H9 (cell line): ENCODE measurements at regions not wholly inside any gene's neighbourhood (a gene's known extent, or its start where the extent isn't known, plus 50 kb on each side); places are given as distances from the start of the nearest gene placed in this dataset.

Experiments
- DNase-seq: peaks from one replicate; pipeline ENCODE4 v3.0.0-alpha.2; 2017
- H2AFZ ChIP-seq: one replicate; pipeline ENCODE4 v1.6.1; 2013; ENCODE audit warnings: mild to moderate bottlenecking, low read length, control low read depth, moderate library complexity
- H2AK5ac ChIP-seq: 2 replicates; pipeline ENCODE4 v1.6.1; 2013; ENCODE audit warnings: low read length, control low read depth, mixed read lengths; ENCODE audit not compliant: insufficient read length
- H2BK120ac ChIP-seq: one replicate; pipeline ENCODE4 v1.6.1; 2013; ENCODE audit warnings: low read depth, mild to moderate bottlenecking, low read length, control low read depth, inconsistent platforms; ENCODE audit not compliant: poor library complexity, severe bottlenecking
- H2BK12ac ChIP-seq: 2 replicates; pipeline ENCODE4 v1.6.1; 2013; ENCODE audit warnings: low read length, control low read depth, mixed read lengths, low read depth; ENCODE audit not compliant: insufficient read length
- H2BK15ac ChIP-seq: 2 replicates; pipeline ENCODE4 v1.6.1; 2013; ENCODE audit warnings: low read depth, low read length, control low read depth
- H2BK20ac ChIP-seq: one replicate; pipeline ENCODE4 v1.6.1; 2013; ENCODE audit warnings: low read depth, mild to moderate bottlenecking, low read length, control low read depth, inconsistent platforms; ENCODE audit not compliant: poor library complexity, severe bottlenecking
- H2BK5ac ChIP-seq: 2 replicates; pipeline ENCODE4 v1.6.1; 2013; ENCODE audit warnings: low read length, control low read depth, mixed read lengths; ENCODE audit not compliant: insufficient read length
- H3K14ac ChIP-seq: 2 replicates; pipeline ENCODE4 v1.6.1; 2013; ENCODE audit warnings: low read length, control low read depth; ENCODE audit not compliant: insufficient read depth
- H3K18ac ChIP-seq: 2 replicates; pipeline ENCODE4 v1.6.1; 2013; ENCODE audit warnings: low read depth, mild to moderate bottlenecking, mixed read lengths, low read length, control low read depth; ENCODE audit not compliant: insufficient read length
- H3K23ac ChIP-seq: 2 replicates; pipeline ENCODE4 v1.6.1; 2013; ENCODE audit warnings: low read length, control low read depth, mixed read lengths, low read depth; ENCODE audit not compliant: insufficient read length
- H3K23me2 ChIP-seq: 2 replicates; pipeline ENCODE4 v1.6.1; 2013; ENCODE audit warnings: low read depth, mild to moderate bottlenecking, mixed read lengths, low read length, control low read depth; ENCODE audit not compliant: insufficient read length, poor library complexity, severe bottlenecking
- H3K27ac ChIP-seq: 2 replicates; pipeline ENCODE4 v1.5.1; 2013; ENCODE audit warnings: low read length, control low read depth, mixed read lengths, low read depth; ENCODE audit not compliant: insufficient read length
- H3K27me3 ChIP-seq: 2 replicates; pipeline ENCODE4 v1.6.1; 2013; ENCODE audit warnings: low read length, control low read depth, inconsistent platforms; ENCODE audit not compliant: insufficient read depth
- H3K4ac ChIP-seq: 2 replicates; pipeline ENCODE4 v1.6.1; 2013; ENCODE audit warnings: low read depth, mild to moderate bottlenecking, control low read depth, inconsistent platforms, low read length, moderate library complexity
- H3K4me1 ChIP-seq: 2 replicates; pipeline ENCODE4 v1.6.1; 2013; ENCODE audit warnings: low read length, control low read depth, inconsistent platforms; ENCODE audit not compliant: insufficient read depth
- H3K4me2 ChIP-seq: 2 replicates; pipeline ENCODE4 v1.6.1; 2013; ENCODE audit warnings: low read length, control low read depth, mixed read lengths; ENCODE audit not compliant: insufficient read length, insufficient read depth
- H3K56ac ChIP-seq: 2 replicates; pipeline ENCODE4 v1.6.1; 2013; ENCODE audit warnings: low read depth, mild to moderate bottlenecking, mixed read lengths, low read length, control low read depth; ENCODE audit not compliant: insufficient read length
- H3K79me1 ChIP-seq: 2 replicates; pipeline ENCODE4 v1.6.1; 2013; ENCODE audit warnings: low read depth, mild to moderate bottlenecking, moderate library complexity, low read length, control low read depth, inconsistent platforms; ENCODE audit not compliant: insufficient read depth, poor library complexity, severe bottlenecking
- H3K79me2 ChIP-seq: 2 replicates; pipeline ENCODE4 v1.6.1; 2013; ENCODE audit warnings: low read length, control low read depth, inconsistent platforms; ENCODE audit not compliant: insufficient read depth
- H3K9ac ChIP-seq: 2 replicates; pipeline ENCODE4 v1.6.1; 2013; ENCODE audit warnings: low read length, control low read depth, mixed read lengths; ENCODE audit not compliant: insufficient read length; ENCODE audit errors: extremely low read depth
- H3K9me3 ChIP-seq: one replicate; pipeline ENCODE4 v1.6.1; 2013; ENCODE audit warnings: low read depth, low read length, inconsistent platforms; ENCODE audit not compliant: control insufficient read depth
- H3T11ph ChIP-seq: one replicate; pipeline ENCODE4 v1.6.1; 2013; ENCODE audit warnings: mild to moderate bottlenecking, low read length, control low read depth, inconsistent platforms
- H4K20me1 ChIP-seq: one replicate; pipeline ENCODE4 v1.6.1; 2013; ENCODE audit not compliant: control insufficient read depth, insufficient read length, insufficient read depth
- H4K5ac ChIP-seq: 2 replicates; pipeline ENCODE4 v1.6.1; 2013; ENCODE audit warnings: low read depth, mild to moderate bottlenecking, mixed read lengths, low read length, control low read depth; ENCODE audit not compliant: insufficient read length
- H4K8ac ChIP-seq: replicated peaks from 2 replicates; pipeline ENCODE4 v1.6.1; 2013; ENCODE audit warnings: low read length, control low read depth, mixed read lengths, low read depth; ENCODE audit not compliant: insufficient read length
- H4K91ac ChIP-seq: 2 replicates; pipeline ENCODE4 v1.6.1; 2013; ENCODE audit warnings: low read depth, mild to moderate bottlenecking, moderate library complexity, mixed read lengths, low read length, control low read depth; ENCODE audit not compliant: insufficient read length
- H3K27ac Mint-ChIP-seq, 3 experiments: 2 replicates in 2 of 3; 3 replicates in 1 of 3; pipeline ENCODE4 v1.8.0; 2020 to 2021; ENCODE audit warnings: mixed read lengths in 3 of 3, mild to moderate bottlenecking in 1 of 3, moderate library complexity in 1 of 3
- H3K27me3 Mint-ChIP-seq: 2 replicates; pipeline ENCODE4 v1.8.0; 2021; ENCODE audit warnings: low read depth, mild to moderate bottlenecking, moderate library complexity, mixed read lengths
- H3K36me3 Mint-ChIP-seq, 3 experiments: 2 replicates in 2 of 3; 3 replicates in 1 of 3; pipeline ENCODE4 v1.8.0; 2020 to 2021; ENCODE audit warnings: low read depth in 3 of 3, mixed read lengths in 3 of 3; ENCODE audit not compliant: insufficient read depth in 1 of 3
- H3K4me1 Mint-ChIP-seq, 2 experiments: 2 replicates each; pipeline ENCODE4 v1.8.0; 2020; ENCODE audit warnings: mixed read lengths in 2 of 2
- H3K4me3 Mint-ChIP-seq, 2 experiments: 2 replicates in 1 of 2; 3 replicates in 1 of 2; pipeline ENCODE4 v1.8.0; 2020 to 2021; ENCODE audit warnings: mild to moderate bottlenecking in 2 of 2, mixed read lengths in 2 of 2, moderate library complexity in 1 of 2
- H3K9me3 Mint-ChIP-seq, 2 experiments: 2 replicates in 1 of 2; 3 replicates in 1 of 2; pipeline ENCODE4 v1.8.0; 2020; ENCODE audit warnings: mild to moderate bottlenecking in 2 of 2, mixed read lengths in 2 of 2, moderate library complexity in 1 of 2
- TF ChIP-seq, protein P1 (sequence below): fragments of 200-600 bp; sonication (generic); conservative IDR thresholded peaks from 3 replicates; pipeline ENCODE4 v1.8.0; 2021; ENCODE audit warnings: antibody characterized with exemption, mild to moderate bottlenecking

DNA sequence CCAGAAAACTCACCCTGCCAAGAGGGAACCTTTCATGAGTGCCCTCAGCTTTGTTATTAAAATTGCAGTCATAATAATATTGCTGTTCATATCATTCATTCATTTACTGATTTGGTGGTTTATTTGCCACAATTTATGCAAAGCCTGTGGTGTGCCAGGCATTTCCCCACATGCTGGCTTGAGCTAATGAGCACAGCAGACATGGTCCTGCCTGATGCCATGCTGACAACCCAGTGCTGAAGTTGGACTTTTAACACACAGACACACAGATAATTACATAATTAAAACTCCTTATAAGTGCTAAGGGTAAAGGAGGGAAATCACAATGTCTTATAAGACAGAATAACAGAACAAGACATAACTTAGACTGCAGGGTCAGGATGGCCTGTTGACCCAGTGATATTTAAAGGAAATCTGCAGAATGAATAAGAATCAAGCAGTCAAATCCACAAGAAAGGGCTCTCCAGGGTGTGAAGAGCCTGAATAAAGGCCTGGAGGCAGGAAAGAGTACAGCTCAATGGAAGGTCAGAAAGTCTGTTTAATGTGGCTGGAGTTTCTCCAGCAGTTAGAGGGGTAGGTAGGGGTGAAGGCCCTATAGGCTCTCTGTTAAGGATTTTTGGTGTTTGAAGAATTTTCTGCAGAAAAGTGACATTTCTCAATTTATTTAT, 196.9 kb upstream of the CDH11 start:
- H3K4me1 Mint-ChIP-seq = peaks cover 18 to 26% of the 10 kb centered on the region in 2 experiments
- Histone ChIP-seq H3K4ac (no peak overlapping the region), H3K9ac (no peak overlapping the region), H3K27ac (no peak overlapping the region), H3K9me3 (no peaks in the 10 kb centered on the region), H2BK12ac (no peak overlapping the region), H2AK5ac (no peak overlapping the region), H2BK15ac (no peak overlapping the region), H3K23ac (no peak overlapping the region), H3K4me1 (peaks cover 6% of the 10 kb centered on the region; the same call in 1 of the 2 replicates), H3K79me2 (no peaks in the 10 kb centered on the region), H4K8ac (no peak overlapping the region), H2AFZ (no peak overlapping the region), H3T11ph (no peak overlapping the region), H4K5ac (no peak overlapping the region), H2BK5ac (no peak overlapping the region), H3K27me3 (no peaks in the 10 kb centered on the region), H3K56ac (no peak overlapping the region), H3K18ac (no peak overlapping the region), H2BK120ac (no peak overlapping the region), H3K4me2 (peak overlapping the region; percentile 46), H4K91ac (no peak overlapping the region), H3K23me2 (peaks cover 3% of the 10 kb centered on the region), H3K79me1 (no peaks in the 10 kb centered on the region), H4K20me1 (no peaks in the 10 kb centered on the region), H2BK20ac (no peak overlapping the region), H3K14ac (no peak overlapping the region)
- TF ChIP-seq, protein P1, sequence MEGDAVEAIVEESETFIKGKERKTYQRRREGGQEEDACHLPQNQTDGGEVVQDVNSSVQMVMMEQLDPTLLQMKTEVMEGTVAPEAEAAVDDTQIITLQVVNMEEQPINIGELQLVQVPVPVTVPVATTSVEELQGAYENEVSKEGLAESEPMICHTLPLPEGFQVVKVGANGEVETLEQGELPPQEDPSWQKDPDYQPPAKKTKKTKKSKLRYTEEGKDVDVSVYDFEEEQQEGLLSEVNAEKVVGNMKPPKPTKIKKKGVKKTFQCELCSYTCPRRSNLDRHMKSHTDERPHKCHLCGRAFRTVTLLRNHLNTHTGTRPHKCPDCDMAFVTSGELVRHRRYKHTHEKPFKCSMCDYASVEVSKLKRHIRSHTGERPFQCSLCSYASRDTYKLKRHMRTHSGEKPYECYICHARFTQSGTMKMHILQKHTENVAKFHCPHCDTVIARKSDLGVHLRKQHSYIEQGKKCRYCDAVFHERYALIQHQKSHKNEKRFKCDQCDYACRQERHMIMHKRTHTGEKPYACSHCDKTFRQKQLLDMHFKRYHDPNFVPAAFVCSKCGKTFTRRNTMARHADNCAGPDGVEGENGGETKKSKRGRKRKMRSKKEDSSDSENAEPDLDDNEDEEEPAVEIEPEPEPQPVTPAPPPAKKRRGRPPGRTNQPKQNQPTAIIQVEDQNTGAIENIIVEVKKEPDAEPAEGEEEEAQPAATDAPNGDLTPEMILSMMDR = no peak
- peaks cover 24% of the 10 kb centered on the region for H3K27me3 Mint-ChIP-seq
- no peaks in the 10 kb centered on the region; a peak in 1 of 5 replicates for H3K9me3 Mint-ChIP-seq
- DNase-seq = peak; percentile 69
- H3K36me3 Mint-ChIP-seq = no peaks in the 10 kb centered on the region
- H3K4me3 Mint-ChIP-seq = peak overlapping the region; percentile 25 to 61; a peak in 3 of 5 replicates
- H3K27ac Mint-ChIP-seq = peak overlapping the region in 2 of 3 experiments; percentile 88 to 94; a peak in 2 of 7 replicates
